ENCODE measurements at regions not wholly inside any gene's neighbourhood (a gene's known extent, or its start where the extent isn't known, plus 50 kb on each side); places are given as distances from the start of the nearest gene placed in this dataset.
A peak's percentile ranks its signal among the peaks of the same experiment; 100 is the strongest.
"Not testable (repeated sequence)": the region's sequence is repeated elsewhere in the genome, so short reads cannot be mapped to it uniquely, and the experiment has no call there.

DNA sequence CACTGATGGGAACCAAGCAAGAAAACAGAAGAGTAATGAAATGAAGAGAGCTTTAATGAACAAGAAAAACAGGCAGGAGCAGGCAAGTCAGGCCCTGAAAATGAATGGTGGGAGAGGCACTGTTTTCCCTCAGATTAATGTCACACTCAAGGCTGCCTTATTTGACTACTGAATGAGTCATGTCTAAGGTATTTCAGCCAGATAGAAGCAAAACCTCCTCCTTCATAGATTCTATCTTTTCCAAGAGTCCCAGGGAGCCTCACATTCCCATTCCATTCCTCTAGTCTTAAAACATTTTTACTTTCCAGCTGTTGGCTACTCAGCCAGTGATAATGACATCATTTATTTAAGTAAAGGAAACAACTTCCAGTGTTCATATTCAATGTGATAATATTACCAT lies 228.4 kb upstream of the NRIP1 start:
- Mint-ChIP-seq H3K36me3 (ENCODE audit: insufficient read depth, unreplicated experiment) (no peaks in the 10 kb centered on the region), H3K4me1 (ENCODE audit: low read depth, unreplicated experiment) (peaks cover 33% of the 10 kb centered on the region), H3K27me3 (ENCODE audit: unreplicated experiment) (no peaks in the 10 kb centered on the region), H3K27ac (ENCODE audit: unreplicated experiment) (peak overlapping the region; percentile 13), H3K9me3 (ENCODE audit: low read depth, unreplicated experiment) (no peaks in the 10 kb centered on the region), H3K4me3 (ENCODE audit: low read depth, unreplicated experiment) (no peak overlapping the region)
- peak; percentile 27 for DNase-seq
- TF ChIP-seq, protein P1, sequence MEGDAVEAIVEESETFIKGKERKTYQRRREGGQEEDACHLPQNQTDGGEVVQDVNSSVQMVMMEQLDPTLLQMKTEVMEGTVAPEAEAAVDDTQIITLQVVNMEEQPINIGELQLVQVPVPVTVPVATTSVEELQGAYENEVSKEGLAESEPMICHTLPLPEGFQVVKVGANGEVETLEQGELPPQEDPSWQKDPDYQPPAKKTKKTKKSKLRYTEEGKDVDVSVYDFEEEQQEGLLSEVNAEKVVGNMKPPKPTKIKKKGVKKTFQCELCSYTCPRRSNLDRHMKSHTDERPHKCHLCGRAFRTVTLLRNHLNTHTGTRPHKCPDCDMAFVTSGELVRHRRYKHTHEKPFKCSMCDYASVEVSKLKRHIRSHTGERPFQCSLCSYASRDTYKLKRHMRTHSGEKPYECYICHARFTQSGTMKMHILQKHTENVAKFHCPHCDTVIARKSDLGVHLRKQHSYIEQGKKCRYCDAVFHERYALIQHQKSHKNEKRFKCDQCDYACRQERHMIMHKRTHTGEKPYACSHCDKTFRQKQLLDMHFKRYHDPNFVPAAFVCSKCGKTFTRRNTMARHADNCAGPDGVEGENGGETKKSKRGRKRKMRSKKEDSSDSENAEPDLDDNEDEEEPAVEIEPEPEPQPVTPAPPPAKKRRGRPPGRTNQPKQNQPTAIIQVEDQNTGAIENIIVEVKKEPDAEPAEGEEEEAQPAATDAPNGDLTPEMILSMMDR (IDR thresholded peaks at IDR 0.05; ENCODE audit: unreplicated experiment): no peak
- CTCF ChIA-PET: no interaction called here
- intact Hi-C loops (cut with micrococcal nuclease; ENCODE audit: unreplicated experiment): no loop called here
- no TSS peak for BruUV-seq (replicated peaks)

DNA sequence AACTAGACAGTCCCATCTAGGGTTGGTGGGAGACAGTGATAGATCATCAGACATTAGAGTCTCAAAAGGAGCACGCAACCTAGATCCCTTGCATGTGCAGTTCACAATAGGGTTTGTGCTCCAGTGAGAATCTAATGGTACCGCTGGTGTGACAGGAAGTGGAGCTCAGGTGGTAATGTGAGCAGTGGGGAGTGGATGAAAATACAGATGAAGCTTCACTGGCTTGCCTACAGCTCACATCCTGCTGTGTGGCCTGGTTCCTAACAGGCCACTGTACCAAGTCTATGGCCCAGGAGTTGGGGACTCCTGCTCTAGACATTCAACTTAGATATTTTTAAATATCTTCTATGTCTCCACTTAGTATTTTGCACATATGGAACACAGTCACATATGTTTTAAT lies 231.1 kb upstream of the NRIP1 start:
- peaks cover 29% of the 10 kb centered on the region for H3K4me1 Mint-ChIP-seq (ENCODE audit: low read depth, unreplicated experiment)
- CTCF ChIA-PET: no interaction called here
- intact Hi-C loops (cut with micrococcal nuclease; ENCODE audit: unreplicated experiment): no loop called here

DNA sequence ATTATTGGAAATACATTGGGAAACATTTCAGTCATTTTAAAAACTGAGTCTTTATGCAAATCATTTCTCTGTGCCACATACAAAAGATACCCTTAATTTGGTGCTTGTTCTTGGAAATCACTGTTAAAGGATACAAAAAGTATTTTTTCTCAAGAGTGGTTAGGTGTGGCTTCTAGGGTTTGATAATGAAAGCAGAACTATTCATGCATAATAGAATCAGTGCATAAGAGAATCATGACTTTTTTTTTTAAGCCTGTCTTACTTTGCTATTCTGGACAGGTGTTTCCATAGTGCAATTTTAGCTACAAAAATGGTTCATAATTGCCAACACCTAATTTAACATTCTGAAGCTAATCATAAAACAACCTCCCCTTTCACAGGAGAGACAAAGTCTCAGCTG lies 233.0 kb upstream of the NRIP1 start:
- CTCF ChIA-PET: no interaction called here
- TF ChIP-seq, protein P1 (IDR thresholded peaks at IDR 0.05; ENCODE audit: unreplicated experiment): no peak
- H3K27me3 Mint-ChIP-seq (ENCODE audit: unreplicated experiment): no peaks in the 10 kb centered on the region
- no peak for DNase-seq
- intact Hi-C loops (cut with micrococcal nuclease; ENCODE audit: unreplicated experiment): no loop called here
- H3K9me3 Mint-ChIP-seq (ENCODE audit: low read depth, unreplicated experiment): no peaks in the 10 kb centered on the region
- no peaks in the 10 kb centered on the region for H3K36me3 Mint-ChIP-seq (ENCODE audit: insufficient read depth, unreplicated experiment)
- no peak overlapping the region for H3K4me3 Mint-ChIP-seq (ENCODE audit: low read depth, unreplicated experiment)
- no peak overlapping the region for H3K27ac Mint-ChIP-seq (ENCODE audit: unreplicated experiment)
- BruUV-seq (replicated peaks): no TSS peak
- peaks cover 9% of the 10 kb centered on the region for H3K4me1 Mint-ChIP-seq (ENCODE audit: low read depth, unreplicated experiment)

More for the DNA sequence above, 231.1 kb upstream of the NRIP1 start:
- Mint-ChIP-seq H3K36me3 (ENCODE audit: insufficient read depth, unreplicated experiment) (no peaks in the 10 kb centered on the region), H3K27ac (ENCODE audit: unreplicated experiment) (no peak overlapping the region), H3K4me3 (ENCODE audit: low read depth, unreplicated experiment) (no peak overlapping the region), H3K27me3 (ENCODE audit: unreplicated experiment) (no peaks in the 10 kb centered on the region), H3K9me3 (ENCODE audit: low read depth, unreplicated experiment) (no peaks in the 10 kb centered on the region)
- DNase-seq: no peak
- no TSS peak for BruUV-seq (replicated peaks)
- TF ChIP-seq, protein P1 (IDR thresholded peaks at IDR 0.05; ENCODE audit: unreplicated experiment): no peak

DNA sequence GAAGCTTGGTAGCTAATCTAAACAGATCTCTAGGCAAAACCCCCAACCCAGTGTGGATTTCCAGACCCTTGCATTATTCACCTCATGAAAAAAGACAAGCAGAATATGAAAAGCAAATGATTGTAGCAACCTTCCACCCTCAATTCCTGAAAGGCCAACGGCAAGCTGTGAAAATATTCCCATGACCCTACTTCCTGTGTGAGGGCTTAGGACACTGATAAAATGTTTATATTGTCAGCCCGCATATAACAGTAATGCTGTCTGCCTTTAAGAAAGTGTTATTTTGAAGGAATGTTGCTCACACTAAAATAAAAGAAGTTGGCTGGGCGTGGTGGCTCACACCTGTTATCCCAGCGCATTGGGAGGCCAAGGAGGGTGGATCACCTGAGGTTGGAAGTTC lies 233.5 kb upstream of the NRIP1 start:
- TF ChIP-seq, protein P1 (IDR thresholded peaks at IDR 0.05; ENCODE audit: unreplicated experiment): no peak
- no peaks in the 10 kb centered on the region for H3K9me3 Mint-ChIP-seq (ENCODE audit: low read depth, unreplicated experiment)
- H3K27me3 Mint-ChIP-seq (ENCODE audit: unreplicated experiment): no peaks in the 10 kb centered on the region
- no peak overlapping the region for H3K27ac Mint-ChIP-seq (ENCODE audit: unreplicated experiment)
- H3K36me3 Mint-ChIP-seq (ENCODE audit: insufficient read depth, unreplicated experiment): no peaks in the 10 kb centered on the region
- peaks cover 4% of the 10 kb centered on the region for H3K4me1 Mint-ChIP-seq (ENCODE audit: low read depth, unreplicated experiment)
- no peak for DNase-seq
- no TSS peak for BruUV-seq (replicated peaks)
- CTCF ChIA-PET: no interaction called here
- intact Hi-C loops (cut with micrococcal nuclease; ENCODE audit: unreplicated experiment): no loop called here
- H3K4me3 Mint-ChIP-seq (ENCODE audit: low read depth, unreplicated experiment): no peak overlapping the region

DNA sequence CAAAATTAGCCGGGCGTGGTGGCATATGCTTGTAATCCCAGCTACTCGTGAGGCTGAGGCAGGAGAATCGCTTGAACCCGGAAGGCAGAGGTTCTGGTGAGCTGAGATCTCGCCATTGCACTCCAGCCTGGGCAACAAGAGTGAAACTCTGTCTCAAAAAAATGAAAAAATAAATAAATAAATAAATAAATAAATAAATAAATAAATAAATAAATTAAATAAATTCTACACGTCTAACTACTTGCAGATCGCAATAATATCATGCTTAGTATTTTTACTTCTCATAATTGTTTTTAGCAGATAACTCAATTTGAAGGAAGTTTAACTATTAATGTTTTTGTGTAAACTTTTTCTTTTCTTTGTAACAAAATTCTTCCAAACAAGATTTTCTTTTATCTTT lies 234.0 kb upstream of the NRIP1 start:
- intact Hi-C loops (cut with micrococcal nuclease; ENCODE audit: unreplicated experiment); H3K27me3 Mint-ChIP-seq (ENCODE audit: unreplicated experiment); CTCF ChIA-PET; H3K27ac Mint-ChIP-seq (ENCODE audit: unreplicated experiment); BruUV-seq (replicated peaks); H3K9me3 Mint-ChIP-seq (ENCODE audit: low read depth, unreplicated experiment); DNase-seq; H3K36me3 Mint-ChIP-seq (ENCODE audit: insufficient read depth, unreplicated experiment); H3K4me3 Mint-ChIP-seq (ENCODE audit: low read depth, unreplicated experiment); H3K4me1 Mint-ChIP-seq (ENCODE audit: low read depth, unreplicated experiment): not testable (repeated sequence)

All from Calu3 (cell line).